HEK293T (cell line): ENCODE measurements at regions not wholly inside any gene's neighbourhood (a gene's known extent, or its start where the extent isn't known, plus 50 kb on each side); places are given as distances from the start of the nearest gene placed in this dataset.

Source experiments
- ARNT ChIP-seq: fragments of 450-650 bp; IDR thresholded peaks from 2 replicates; pipeline ENCODE4 v1.6.1; 2017; ENCODE audit warnings: mild to moderate bottlenecking
- BHLHE40 ChIP-seq: fragments of 450-650 bp; IDR thresholded peaks from 2 replicates; pipeline ENCODE4 v1.6.1; 2016; ENCODE audit warnings: mild to moderate bottlenecking, moderate library complexity, borderline replicate concordance
- CTBP1 ChIP-seq: fragments of 450-650 bp; IDR thresholded peaks from 2 replicates; pipeline ENCODE4 v1.6.1; 2016; ENCODE audit warnings: borderline replicate concordance
- ELF4 ChIP-seq: fragments of 450-650 bp; IDR thresholded peaks from 2 replicates; pipeline ENCODE4 v1.6.1; 2017; ENCODE audit warnings: antibody characterized with exemption
- FOXA1 ChIP-seq: fragments of 450-650 bp; IDR thresholded peaks from 2 replicates; pipeline ENCODE4 v1.6.1; 2016; ENCODE audit warnings: mild to moderate bottlenecking
- FOXK2 ChIP-seq: fragments of 450-650 bp; IDR thresholded peaks from 2 replicates; pipeline ENCODE4 v1.6.1; 2016; ENCODE audit warnings: mild to moderate bottlenecking
- L3MBTL2 ChIP-seq: fragments of 450-650 bp; conservative IDR thresholded peaks from 2 replicates; pipeline ENCODE4 v1.6.1; 2016; ENCODE audit warnings: mild to moderate bottlenecking
- NFRKB ChIP-seq: fragments of 450-650 bp; IDR thresholded peaks from 2 replicates; pipeline ENCODE4 v1.6.1; 2016; ENCODE audit warnings: mild to moderate bottlenecking, moderate library complexity
- SP1 ChIP-seq: fragments of 450-650 bp; IDR thresholded peaks from 2 replicates; pipeline ENCODE4 v1.6.1; 2017
- TARDBP ChIP-seq: fragments of 450-650 bp; IDR thresholded peaks from 2 replicates; pipeline ENCODE4 v1.6.1; 2016

DNA sequence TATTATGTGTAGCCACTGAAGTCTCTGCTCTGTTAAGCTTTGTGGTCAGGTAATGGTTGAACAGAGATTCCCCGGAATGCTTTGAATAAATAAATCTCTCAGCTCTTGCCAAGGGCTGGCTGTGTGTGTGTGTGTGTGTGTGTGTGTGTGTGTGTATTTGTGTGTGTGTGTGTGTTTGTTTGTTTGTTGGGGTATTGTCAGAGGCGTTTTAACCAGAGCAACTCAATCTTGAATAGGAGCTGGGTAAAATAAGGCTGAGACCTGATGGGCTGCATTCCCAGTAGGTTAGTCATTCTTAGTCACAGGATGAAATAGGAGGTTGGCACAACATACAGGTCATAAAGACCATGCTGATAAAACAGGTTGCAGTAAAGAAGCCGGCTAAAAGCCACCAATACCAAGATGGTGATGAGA lies 256.2 kb upstream of the CACNA2D1 start:
- TF ChIP-seq SP1, result no peak
- TF ChIP-seq ELF4, result no peak
- no peak for TF ChIP-seq CTBP1
- no peak for TF ChIP-seq TARDBP
- TF ChIP-seq ARNT, result no peak
- TF ChIP-seq FOXA1, result no peak
- TF ChIP-seq NFRKB, result no peak
- TF ChIP-seq BHLHE40, result no peak
- no peak for TF ChIP-seq FOXK2
- no peak for TF ChIP-seq L3MBTL2
